GM18907 (cell line): ENCODE measurements at regions not wholly inside any gene's neighbourhood (a gene's known extent, or its start where the extent isn't known, plus 50 kb on each side); places are given as distances from the start of the nearest gene placed in this dataset.
A peak's percentile ranks its signal among the peaks of the same experiment; 100 is the strongest.

Source experiments
- ATAC-seq: cut with Tn5 transposase; IDR thresholded peaks from one replicate; pipeline ENCODE4 v1.9.1; 2021; ENCODE audit warnings: mild to moderate bottlenecking, moderate library complexity; ENCODE audit not compliant: unreplicated experiment

- ATAC-seq, result no peak
Observed at GRCh38 chr10:22770270-22770669, 55.9 kb upstream of the PIP4K2A start.

DNA sequence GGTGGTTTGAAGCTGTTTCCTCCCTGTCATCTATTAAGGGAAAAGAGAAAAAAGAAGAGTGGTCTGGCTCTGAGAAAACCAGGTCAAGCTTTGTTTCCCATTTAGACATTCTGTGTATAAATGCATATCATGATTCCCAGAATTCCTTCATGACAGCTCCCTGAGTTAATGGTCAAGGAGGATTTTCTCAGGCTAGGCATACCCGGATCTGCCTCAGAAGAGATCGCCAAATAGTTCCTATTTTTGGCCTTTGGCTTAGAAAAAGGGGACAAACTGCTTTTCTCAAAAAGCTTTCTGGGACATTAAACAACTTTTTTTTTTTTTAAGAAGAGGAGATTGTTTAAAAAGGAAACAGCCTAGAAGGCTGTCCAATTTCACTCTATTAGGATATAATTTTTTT lies 53.5 kb upstream of the PIP4K2A start:
- ATAC-seq, result no peak

- ATAC-seq, result no peak
Observed at GRCh38 chr10:22766693-22767092, 52.3 kb upstream of the PIP4K2A start.

- peak; percentile 77 for ATAC-seq
Observed at GRCh38 chr10:22765660-22766547, 51.5 kb upstream of the PIP4K2A start.

- no peak for ATAC-seq
Observed at GRCh38 chr10:22764639-22765038, 50.3 kb upstream of the PIP4K2A start.
